ENCODE measurements at regions not wholly inside any gene's neighbourhood (a gene's known extent, or its start where the extent isn't known, plus 50 kb on each side); places are given as distances from the start of the nearest gene placed in this dataset.

DNA sequence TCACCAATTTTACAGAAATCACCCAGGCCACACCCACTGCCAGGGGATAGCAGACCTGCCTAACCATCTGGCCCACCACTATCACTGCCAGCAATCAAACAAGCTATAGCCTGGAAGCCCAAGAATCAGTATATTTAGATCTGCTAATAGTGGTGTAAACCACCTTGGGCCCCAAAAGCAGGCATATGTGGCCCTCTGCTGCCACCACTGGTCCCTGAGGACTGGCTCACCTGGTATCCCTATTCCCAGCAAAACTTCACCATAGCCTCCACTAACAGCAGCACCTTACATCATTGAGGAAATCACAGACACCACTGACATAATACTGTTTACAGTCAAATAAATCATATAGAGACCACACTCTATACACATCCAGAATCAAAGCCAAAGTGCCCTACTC lies 880.4 kb upstream of the MAN1A1 start:
- H3K27ac Mint-ChIP-seq (ENCODE audit: unreplicated experiment): no peak overlapping the region
- H3K9me3 Mint-ChIP-seq (ENCODE audit: unreplicated experiment): no peaks in the 10 kb centered on the region
- DNase-seq (ENCODE audit: low spot score): no peak
- TF ChIP-seq, protein P1, sequence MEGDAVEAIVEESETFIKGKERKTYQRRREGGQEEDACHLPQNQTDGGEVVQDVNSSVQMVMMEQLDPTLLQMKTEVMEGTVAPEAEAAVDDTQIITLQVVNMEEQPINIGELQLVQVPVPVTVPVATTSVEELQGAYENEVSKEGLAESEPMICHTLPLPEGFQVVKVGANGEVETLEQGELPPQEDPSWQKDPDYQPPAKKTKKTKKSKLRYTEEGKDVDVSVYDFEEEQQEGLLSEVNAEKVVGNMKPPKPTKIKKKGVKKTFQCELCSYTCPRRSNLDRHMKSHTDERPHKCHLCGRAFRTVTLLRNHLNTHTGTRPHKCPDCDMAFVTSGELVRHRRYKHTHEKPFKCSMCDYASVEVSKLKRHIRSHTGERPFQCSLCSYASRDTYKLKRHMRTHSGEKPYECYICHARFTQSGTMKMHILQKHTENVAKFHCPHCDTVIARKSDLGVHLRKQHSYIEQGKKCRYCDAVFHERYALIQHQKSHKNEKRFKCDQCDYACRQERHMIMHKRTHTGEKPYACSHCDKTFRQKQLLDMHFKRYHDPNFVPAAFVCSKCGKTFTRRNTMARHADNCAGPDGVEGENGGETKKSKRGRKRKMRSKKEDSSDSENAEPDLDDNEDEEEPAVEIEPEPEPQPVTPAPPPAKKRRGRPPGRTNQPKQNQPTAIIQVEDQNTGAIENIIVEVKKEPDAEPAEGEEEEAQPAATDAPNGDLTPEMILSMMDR (IDR thresholded peaks at IDR 0.05; ENCODE audit: unreplicated experiment): no peak
- no peaks in the 10 kb centered on the region for H3K36me3 Mint-ChIP-seq (ENCODE audit: low read depth, unreplicated experiment)
- no peaks in the 10 kb centered on the region for H3K4me1 Mint-ChIP-seq (ENCODE audit: unreplicated experiment)
- H3K4me3 Mint-ChIP-seq (ENCODE audit: unreplicated experiment): no peak overlapping the region
- no peaks in the 10 kb centered on the region for H3K27me3 Mint-ChIP-seq (ENCODE audit: unreplicated experiment)

DNA sequence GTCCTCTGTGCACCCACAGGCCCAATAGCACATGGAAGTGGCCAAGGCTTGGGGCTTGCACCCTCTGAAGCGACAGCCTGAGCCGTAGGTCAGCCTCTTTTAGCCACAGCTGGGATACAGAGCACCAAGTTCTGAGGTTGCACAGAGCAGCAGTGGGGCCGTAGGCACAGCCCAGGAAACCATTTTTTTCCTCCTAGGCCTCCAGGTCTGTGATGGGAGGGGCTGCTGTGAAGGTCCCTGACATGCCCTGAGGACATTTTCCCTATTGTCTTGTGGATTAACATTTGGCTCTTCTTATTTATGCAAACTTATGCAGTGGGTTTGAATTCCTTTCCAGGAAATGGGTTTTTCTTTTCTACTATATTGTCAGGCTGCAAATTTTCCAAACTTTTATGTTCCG lies 878.7 kb upstream of the MAN1A1 start:
- Mint-ChIP-seq H3K4me3 (ENCODE audit: unreplicated experiment) (no peak overlapping the region), H3K36me3 (ENCODE audit: low read depth, unreplicated experiment) (no peaks in the 10 kb centered on the region), H3K9me3 (ENCODE audit: unreplicated experiment) (no peaks in the 10 kb centered on the region), H3K27ac (ENCODE audit: unreplicated experiment) (no peak overlapping the region), H3K4me1 (ENCODE audit: unreplicated experiment) (no peaks in the 10 kb centered on the region), H3K27me3 (ENCODE audit: unreplicated experiment) (no peaks in the 10 kb centered on the region)
- TF ChIP-seq, protein P1 (IDR thresholded peaks at IDR 0.05; ENCODE audit: unreplicated experiment): no peak
- no peak for DNase-seq (ENCODE audit: low spot score)

DNA sequence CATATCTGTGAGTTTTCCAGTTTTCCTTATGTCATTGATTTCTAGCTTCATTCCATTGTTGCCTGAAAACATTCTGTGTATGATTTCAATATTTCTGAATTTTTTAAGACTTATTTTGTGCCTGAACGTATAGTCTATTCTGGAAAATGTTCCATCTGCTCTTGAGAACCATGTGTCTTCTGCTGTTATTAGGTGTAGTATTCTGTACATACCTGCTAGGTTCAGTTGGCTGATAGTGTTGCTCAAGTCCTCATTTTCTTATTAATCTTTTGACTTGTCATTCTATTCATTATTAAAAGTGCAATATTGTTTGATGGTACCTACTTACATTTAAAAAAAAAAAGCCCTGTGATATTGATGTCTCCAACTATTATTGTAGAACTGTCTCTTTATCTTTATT lies 869.8 kb upstream of the MAN1A1 start:
- Mint-ChIP-seq H3K4me1 (ENCODE audit: unreplicated experiment) (no peaks in the 10 kb centered on the region), H3K36me3 (ENCODE audit: low read depth, unreplicated experiment) (no peaks in the 10 kb centered on the region), H3K27ac (ENCODE audit: unreplicated experiment) (no peak overlapping the region), H3K4me3 (ENCODE audit: unreplicated experiment) (no peak overlapping the region), H3K9me3 (ENCODE audit: unreplicated experiment) (no peaks in the 10 kb centered on the region), H3K27me3 (ENCODE audit: unreplicated experiment) (no peaks in the 10 kb centered on the region)
- TF ChIP-seq, protein P1 (IDR thresholded peaks at IDR 0.05; ENCODE audit: unreplicated experiment): no peak
- DNase-seq (ENCODE audit: low spot score): no peak

DNA sequence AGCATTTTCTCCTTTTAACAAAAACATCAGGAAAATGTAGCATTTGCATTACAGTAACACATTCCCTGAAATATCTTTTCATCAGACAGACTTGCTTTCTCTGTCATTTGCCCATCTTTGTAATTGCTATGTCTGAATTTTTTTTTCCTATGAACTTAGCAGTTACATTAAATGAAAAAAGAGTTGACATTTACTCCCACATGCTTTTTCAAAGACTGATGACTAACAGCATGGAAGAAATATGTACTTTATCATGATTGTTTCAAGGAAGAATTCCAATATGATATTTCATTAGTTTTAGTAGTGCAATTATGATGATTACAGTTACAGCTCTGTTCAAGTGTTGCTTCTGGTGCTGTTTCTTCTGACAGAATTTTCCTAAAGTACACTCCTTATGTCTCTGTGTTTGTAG lies 864.5 kb upstream of the MAN1A1 start:
- Mint-ChIP-seq H3K4me1 (ENCODE audit: unreplicated experiment) (peaks cover 3% of the 10 kb centered on the region), H3K36me3 (ENCODE audit: low read depth, unreplicated experiment) (no peaks in the 10 kb centered on the region), H3K4me3 (ENCODE audit: unreplicated experiment) (no peak overlapping the region), H3K9me3 (ENCODE audit: unreplicated experiment) (no peaks in the 10 kb centered on the region), H3K27ac (ENCODE audit: unreplicated experiment) (no peak overlapping the region), H3K27me3 (ENCODE audit: unreplicated experiment) (no peaks in the 10 kb centered on the region)
- TF ChIP-seq, protein P1 (IDR thresholded peaks at IDR 0.05; ENCODE audit: unreplicated experiment): no peak
- DNase-seq (ENCODE audit: low spot score): no peak

DNA sequence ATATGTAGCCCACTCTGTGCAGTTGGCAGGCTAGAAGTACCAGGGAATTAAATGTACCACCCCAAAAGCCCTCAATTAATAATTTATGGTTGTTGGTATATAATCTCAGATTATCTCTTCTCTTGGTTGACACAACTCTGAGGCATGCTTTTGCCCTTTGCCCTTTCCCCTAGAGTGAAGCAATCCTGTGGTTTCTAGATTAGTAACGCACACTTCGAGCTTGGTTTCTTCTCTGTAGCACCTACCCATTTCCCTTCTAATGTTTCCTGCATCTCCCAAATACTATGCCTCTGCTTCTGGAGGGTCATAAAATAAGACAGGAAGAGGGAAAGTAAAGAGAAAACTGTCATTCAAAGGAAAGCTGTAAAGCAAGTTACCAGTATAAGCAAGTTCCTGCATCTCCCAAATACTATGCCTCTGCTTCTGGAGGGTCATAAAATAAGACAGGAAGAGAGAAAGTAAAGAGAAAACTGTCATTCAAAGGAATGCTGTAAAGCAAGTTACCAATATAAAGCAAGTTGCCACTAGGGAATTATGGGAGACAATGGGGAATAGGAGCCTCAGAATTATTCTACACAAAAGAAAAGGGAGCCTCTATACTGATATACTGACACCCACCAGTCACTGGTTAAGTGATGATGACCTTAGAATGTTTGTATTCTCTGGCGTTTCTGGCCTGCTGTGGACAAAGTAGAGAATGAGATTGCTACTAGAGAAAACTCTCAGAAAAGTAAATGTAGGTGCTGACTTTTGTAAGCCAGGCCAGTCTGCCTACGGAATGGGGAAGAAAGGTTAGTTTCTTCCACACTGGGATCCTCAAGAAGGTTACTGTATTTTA lies 862.6 kb upstream of the MAN1A1 start:
- H3K27ac Mint-ChIP-seq (ENCODE audit: unreplicated experiment): no peak overlapping the region
- no peak for DNase-seq (ENCODE audit: low spot score)

More for the DNA sequence above, 862.6 kb upstream of the MAN1A1 start:
- Mint-ChIP-seq H3K27me3 (ENCODE audit: unreplicated experiment) (no peaks in the 10 kb centered on the region), H3K36me3 (ENCODE audit: low read depth, unreplicated experiment) (no peaks in the 10 kb centered on the region), H3K9me3 (ENCODE audit: unreplicated experiment) (no peaks in the 10 kb centered on the region), H3K4me3 (ENCODE audit: unreplicated experiment) (no peak overlapping the region), H3K4me1 (ENCODE audit: unreplicated experiment) (peaks cover 3% of the 10 kb centered on the region)
- TF ChIP-seq, protein P1 (IDR thresholded peaks at IDR 0.05; ENCODE audit: unreplicated experiment): no peak

All from endothelial cell (in vitro differentiated cells).